Natural killer cell (primary cell): ENCODE measurements at regions not wholly inside any gene's neighbourhood (a gene's known extent, or its start where the extent isn't known, plus 50 kb on each side); places are given as distances from the start of the nearest gene placed in this dataset.

ENCODE experiments used
- ATAC-seq, 3 donors: fragments of 150-1000 bp in 2 of 3; fragments of 200-7000 bp in 1 of 3; cut with Tn5 transposase; 1 replicate in 1 of 3; 2 replicates in 2 of 3; pipeline ENCODE4 v1.10.0; 2021; ENCODE audit warnings: mild to moderate bottlenecking in 2 of 3, moderate library complexity in 2 of 3
- DNase-seq, 2 donors: peaks; one replicate each; pipeline versions ENCODE4 v3.0.0 to v3.0.0-alpha.2; 2013 to 2021; ENCODE audit warnings: mixed read lengths in 1 of 2
- H3K27ac ChIP-seq: one replicate; pipeline ENCODE4 v1.5.1; 2013; ENCODE audit warnings: mild to moderate bottlenecking, low read length
- H3K27me3 ChIP-seq: one replicate; pipeline ENCODE4 v1.6.1; 2013; ENCODE audit warnings: low read length; ENCODE audit not compliant: control insufficient read depth, insufficient read depth
- H3K36me3 ChIP-seq: one replicate; pipeline ENCODE4 v1.6.1; 2013; ENCODE audit warnings: low read length; ENCODE audit not compliant: control insufficient read depth, insufficient read depth
- H3K4me1 ChIP-seq: one replicate; pipeline ENCODE4 v1.6.1; 2013; ENCODE audit warnings: low read length; ENCODE audit not compliant: control insufficient read depth, insufficient read depth
- H3K4me3 ChIP-seq: one replicate; pipeline ENCODE4 v1.5.1; 2013; ENCODE audit warnings: low read length
- H3K9me3 ChIP-seq: one replicate; pipeline ENCODE4 v1.6.1; 2013; ENCODE audit warnings: low read length; ENCODE audit not compliant: control insufficient read depth, insufficient read depth
- H3K27ac Mint-ChIP-seq, 2 donors: one replicate each; pipeline ENCODE4 v1.8.0; 2022; ENCODE audit warnings: mild to moderate bottlenecking in 2 of 2, mixed read lengths in 2 of 2, moderate library complexity in 1 of 2
- H3K27me3 Mint-ChIP-seq, 2 donors: one replicate each; pipeline ENCODE4 v1.8.0; 2022; ENCODE audit warnings: low read depth in 2 of 2, mixed read lengths in 2 of 2
- H3K36me3 Mint-ChIP-seq: one replicate; pipeline ENCODE4 v1.8.0; 2022; ENCODE audit warnings: mixed read lengths
- H3K4me1 Mint-ChIP-seq, 2 donors: one replicate each; pipeline ENCODE4 v1.8.0; 2022; ENCODE audit warnings: mixed read lengths in 2 of 2
- H3K4me3 Mint-ChIP-seq: one replicate; pipeline ENCODE4 v1.8.0; 2022; ENCODE audit warnings: mild to moderate bottlenecking, moderate library complexity, mixed read lengths
- H3K9me3 Mint-ChIP-seq, 2 donors: one replicate each; pipeline ENCODE4 v1.8.0; 2022; ENCODE audit warnings: mixed read lengths in 2 of 2
- WGBS: methylation state at CpG from one replicate; pipeline ENCODE4 v1.1.7; 2013; ENCODE audit warnings: missing lambda C conversion rate; ENCODE audit not compliant: insufficient coverage; 5-methylcytosine and 5-hydroxymethylcytosine counted together
- intact Hi-C: fragments of 100-400 bp; cut with micrococcal nuclease; formaldehyde crosslinking; loops from one replicate; pipeline ENCODE4 v1.14.2; 2022
- TF ChIP-seq, protein P1 (sequence below): fragments of 200-600 bp; IDR thresholded peaks from one replicate; pipeline ENCODE4 v1.8.0; 2022; ENCODE audit warnings: antibody characterized with exemption

DNA sequence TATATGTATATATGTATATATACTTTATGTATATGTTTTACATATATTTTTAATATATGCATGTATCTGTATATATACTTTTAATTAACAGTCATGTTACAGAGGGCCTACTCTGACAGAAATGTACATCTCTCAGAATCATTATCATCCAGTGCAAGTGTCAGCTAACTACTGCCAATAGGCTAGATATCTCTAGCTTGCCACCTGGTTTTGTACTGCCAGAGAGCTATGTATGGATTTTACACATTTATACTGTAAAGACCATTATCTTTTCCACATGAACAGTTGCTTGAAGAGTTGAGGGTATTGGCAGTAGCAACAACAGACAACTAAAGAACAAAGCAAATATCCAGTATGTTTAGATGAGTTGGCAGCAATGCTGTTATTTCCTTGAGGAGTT is 99.7 kb upstream of the VGLL3 start:
- H3K4me3 Mint-ChIP-seq = no peak overlapping the region
- intact Hi-C loops = no loop called here

DNA sequence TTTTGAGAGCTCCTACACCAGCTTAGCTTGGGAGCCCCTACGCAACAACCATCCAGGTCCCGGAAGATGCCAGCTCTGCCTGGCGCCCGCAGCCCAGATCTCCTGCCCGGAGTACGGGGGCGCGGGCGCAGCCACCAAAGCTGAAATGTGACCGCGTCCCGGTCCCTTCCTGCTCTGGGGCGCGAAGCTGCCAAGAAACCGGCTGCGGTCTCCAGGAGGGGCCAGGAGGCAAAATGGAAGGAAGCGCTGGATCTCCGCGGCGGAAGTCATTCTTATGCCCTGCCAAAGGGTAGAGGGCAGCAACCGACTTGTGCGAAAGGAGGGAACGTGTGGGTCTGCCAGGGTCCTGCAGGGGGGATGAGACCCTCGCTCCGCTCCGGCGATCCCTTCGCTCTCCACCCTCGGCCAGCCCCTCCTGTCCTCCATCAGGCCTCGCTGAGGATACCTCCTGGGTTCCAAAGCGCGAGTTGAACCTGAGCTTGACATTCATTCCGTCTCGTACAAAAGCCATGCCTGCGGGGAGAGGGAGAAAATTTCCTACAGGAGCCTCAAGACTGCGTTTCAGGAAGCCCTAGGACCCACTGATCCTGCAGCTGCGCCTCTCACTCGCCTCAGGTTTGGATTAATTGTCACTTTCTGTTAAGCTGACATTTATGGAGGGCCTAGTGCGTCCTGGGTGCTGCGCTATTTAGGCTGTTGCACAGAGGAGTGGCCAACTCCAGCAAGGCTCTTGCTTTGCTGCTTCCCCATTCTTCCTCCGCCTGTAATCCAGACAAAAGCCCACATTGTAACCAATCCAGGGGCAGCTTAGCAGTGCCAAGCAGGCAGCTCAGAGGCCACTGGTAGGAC is 98.3 kb upstream of the VGLL3 start:
- Mint-ChIP-seq H3K36me3 (no peaks in the 10 kb centered on the region), H3K4me3 (peak overlapping the region; percentile 61), H3K27ac (no peak overlapping the region), H3K4me1 (peaks cover 0 to 7% of the 10 kb centered on the region in 2 donors), H3K9me3 (peaks cover 0 to 2% of the 10 kb centered on the region in 2 donors), H3K27me3 (no peaks in the 10 kb centered on the region)
- intact Hi-C loops = no loop called here
- peak in 1 of 2 donors; percentile 1 for DNase-seq
- WGBS = 3% methylated on average over 41 of the region's 41 CpGs
- Histone ChIP-seq H3K9me3 (no peaks in the 10 kb centered on the region), H3K36me3 (no peaks in the 10 kb centered on the region), H3K27me3 (no peaks in the 10 kb centered on the region), H3K4me3 (peak overlapping the region; percentile 33), H3K27ac (no peak overlapping the region), H3K4me1 (peaks cover 13% of the 10 kb centered on the region)
- peak in 2 of 3 donors; percentile 35 to 60 for ATAC-seq
- TF ChIP-seq, protein P1, sequence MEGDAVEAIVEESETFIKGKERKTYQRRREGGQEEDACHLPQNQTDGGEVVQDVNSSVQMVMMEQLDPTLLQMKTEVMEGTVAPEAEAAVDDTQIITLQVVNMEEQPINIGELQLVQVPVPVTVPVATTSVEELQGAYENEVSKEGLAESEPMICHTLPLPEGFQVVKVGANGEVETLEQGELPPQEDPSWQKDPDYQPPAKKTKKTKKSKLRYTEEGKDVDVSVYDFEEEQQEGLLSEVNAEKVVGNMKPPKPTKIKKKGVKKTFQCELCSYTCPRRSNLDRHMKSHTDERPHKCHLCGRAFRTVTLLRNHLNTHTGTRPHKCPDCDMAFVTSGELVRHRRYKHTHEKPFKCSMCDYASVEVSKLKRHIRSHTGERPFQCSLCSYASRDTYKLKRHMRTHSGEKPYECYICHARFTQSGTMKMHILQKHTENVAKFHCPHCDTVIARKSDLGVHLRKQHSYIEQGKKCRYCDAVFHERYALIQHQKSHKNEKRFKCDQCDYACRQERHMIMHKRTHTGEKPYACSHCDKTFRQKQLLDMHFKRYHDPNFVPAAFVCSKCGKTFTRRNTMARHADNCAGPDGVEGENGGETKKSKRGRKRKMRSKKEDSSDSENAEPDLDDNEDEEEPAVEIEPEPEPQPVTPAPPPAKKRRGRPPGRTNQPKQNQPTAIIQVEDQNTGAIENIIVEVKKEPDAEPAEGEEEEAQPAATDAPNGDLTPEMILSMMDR = no peak

More for the DNA sequence above, 99.7 kb upstream of the VGLL3 start:
- DNase-seq = no peak
- no peak overlapping the region for H3K27ac ChIP-seq
- TF ChIP-seq, protein P1 = no peak
- ATAC-seq = no peak
- no peaks in the 10 kb centered on the region for H3K27me3 ChIP-seq
- Mint-ChIP-seq H3K4me1 (peaks cover 0 to 7% of the 10 kb centered on the region in 2 donors), H3K27me3 (no peaks in the 10 kb centered on the region), H3K27ac (no peak overlapping the region), H3K36me3 (no peaks in the 10 kb centered on the region), H3K9me3 (peaks cover 3 to 4% of the 10 kb centered on the region in 2 donors)
- H3K36me3 ChIP-seq = no peaks in the 10 kb centered on the region
- H3K4me1 ChIP-seq = peaks cover 13% of the 10 kb centered on the region
- H3K4me3 ChIP-seq = no peak overlapping the region
- H3K9me3 ChIP-seq = no peaks in the 10 kb centered on the region

DNA sequence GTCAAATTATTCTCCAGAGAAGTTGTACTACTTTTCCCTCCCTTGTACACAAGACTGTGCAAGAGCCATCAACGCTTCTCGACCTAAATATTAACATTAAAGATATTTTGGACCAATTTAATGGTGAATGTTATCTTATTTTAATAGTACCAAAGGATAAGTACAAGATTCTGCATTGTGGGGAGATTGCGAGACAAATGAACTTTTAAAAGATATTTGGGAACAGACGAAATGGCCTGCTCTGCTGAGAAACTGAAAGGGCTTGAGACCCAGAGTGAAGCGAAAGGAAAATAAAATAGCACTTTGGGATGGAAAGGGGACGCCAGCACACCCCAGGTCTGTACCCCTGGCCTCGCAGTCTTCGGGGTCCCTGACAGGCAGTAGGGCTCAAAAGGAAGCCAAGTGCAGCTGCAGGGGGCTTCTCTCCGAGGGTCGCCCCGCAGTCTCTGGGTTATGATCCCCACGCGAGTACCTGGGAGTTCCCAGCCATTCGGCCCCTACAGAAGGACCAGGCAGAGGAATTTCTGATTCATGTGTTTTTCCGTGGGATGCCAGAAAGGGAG is 97.6 kb upstream of the VGLL3 start:
- intact Hi-C loops = no loop called here
- 19% methylated on average over 13 of the region's 15 CpGs for WGBS
- Mint-ChIP-seq H3K4me1 (peaks cover 0 to 7% of the 10 kb centered on the region in 2 donors), H3K36me3 (no peaks in the 10 kb centered on the region), H3K4me3 (peak overlapping the region; percentile 61), H3K9me3 (peaks cover 0 to 2% of the 10 kb centered on the region in 2 donors), H3K27ac (no peak overlapping the region), H3K27me3 (no peaks in the 10 kb centered on the region)
- TF ChIP-seq, protein P1 = no peak
- H3K27ac ChIP-seq = no peak overlapping the region
- H3K4me3 ChIP-seq = peak overlapping the region; percentile 33
- H3K36me3 ChIP-seq = no peaks in the 10 kb centered on the region
- no peaks in the 10 kb centered on the region for H3K9me3 ChIP-seq
- DNase-seq (no peak), ATAC-seq (no peak)
- H3K27me3 ChIP-seq = no peaks in the 10 kb centered on the region
- H3K4me1 ChIP-seq = peaks cover 13% of the 10 kb centered on the region
